RWPE1 (cell line): ENCODE measurements at regions not wholly inside any gene's neighbourhood (a gene's known extent, or its start where the extent isn't known, plus 50 kb on each side); places are given as distances from the start of the nearest gene placed in this dataset.

ENCODE experiments used
- CTCF ChIA-PET: fragments of 350-600 bp; sonication (Branson Sonifier 250); formaldehyde crosslinking; extraction: SDS; loops from one replicate; lab custom pipeline; 2021; lab: Yijun Ruan, JAX
- POLR2A ChIA-PET: fragments of 400-600 bp; formaldehyde crosslinking; extraction: SDS; loops from one replicate; lab custom pipeline; 2020; ENCODE audit warnings: antibody characterized with exemption; ENCODE audit not compliant: low non-redundant PET; lab: Yijun Ruan, JAX
- DNase-seq: peaks from one replicate; pipeline ENCODE4 v3.0.0; 2012; ENCODE audit warnings: low spot score
- H3K27ac ChIP-seq: fragments of 450-650 bp; 2 replicates; pipeline ENCODE4 v1.5.1; 2017
- TF ChIP-seq, protein P1 (sequence below): fragments of 450-650 bp; conservative IDR thresholded peaks from 2 replicates; pipeline ENCODE4 v1.5.1; 2017; ENCODE audit warnings: low read depth, mild to moderate bottlenecking

DNA sequence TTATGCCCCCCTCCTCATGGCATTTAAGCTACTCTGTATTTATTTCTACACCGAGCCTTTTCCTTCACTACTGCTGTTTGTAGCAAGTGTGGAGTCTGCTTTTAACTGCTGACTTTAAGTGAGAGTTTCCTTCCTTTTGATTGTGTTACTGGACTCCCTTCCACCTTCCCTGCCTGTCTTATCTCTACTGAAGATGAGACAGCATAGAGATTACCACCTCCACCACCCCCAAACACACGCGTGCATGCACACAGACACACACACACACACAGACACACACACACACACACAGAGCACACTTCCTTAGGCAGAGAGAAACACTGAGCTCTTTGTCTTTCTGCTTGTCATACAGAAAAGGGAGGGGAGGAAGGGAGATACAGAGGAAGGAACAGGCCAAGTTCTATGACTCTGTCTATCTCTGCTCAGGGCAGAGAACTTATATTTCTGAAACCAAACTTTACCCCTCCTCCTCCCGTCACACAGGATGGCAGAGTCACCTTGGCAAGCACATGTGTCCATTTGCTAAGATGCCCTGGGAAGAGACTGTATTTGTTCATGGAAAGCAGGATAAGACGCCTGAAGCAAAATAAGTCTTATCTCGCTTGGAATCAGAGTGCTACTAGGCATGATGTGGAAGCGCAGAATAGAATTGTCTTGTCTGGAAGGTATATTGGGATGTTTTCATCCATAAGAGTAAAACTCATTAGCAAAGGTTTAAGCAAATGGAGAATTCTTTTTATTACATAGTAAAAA is 81.8 kb upstream of the CAV2 start:
- TF ChIP-seq, protein P1, sequence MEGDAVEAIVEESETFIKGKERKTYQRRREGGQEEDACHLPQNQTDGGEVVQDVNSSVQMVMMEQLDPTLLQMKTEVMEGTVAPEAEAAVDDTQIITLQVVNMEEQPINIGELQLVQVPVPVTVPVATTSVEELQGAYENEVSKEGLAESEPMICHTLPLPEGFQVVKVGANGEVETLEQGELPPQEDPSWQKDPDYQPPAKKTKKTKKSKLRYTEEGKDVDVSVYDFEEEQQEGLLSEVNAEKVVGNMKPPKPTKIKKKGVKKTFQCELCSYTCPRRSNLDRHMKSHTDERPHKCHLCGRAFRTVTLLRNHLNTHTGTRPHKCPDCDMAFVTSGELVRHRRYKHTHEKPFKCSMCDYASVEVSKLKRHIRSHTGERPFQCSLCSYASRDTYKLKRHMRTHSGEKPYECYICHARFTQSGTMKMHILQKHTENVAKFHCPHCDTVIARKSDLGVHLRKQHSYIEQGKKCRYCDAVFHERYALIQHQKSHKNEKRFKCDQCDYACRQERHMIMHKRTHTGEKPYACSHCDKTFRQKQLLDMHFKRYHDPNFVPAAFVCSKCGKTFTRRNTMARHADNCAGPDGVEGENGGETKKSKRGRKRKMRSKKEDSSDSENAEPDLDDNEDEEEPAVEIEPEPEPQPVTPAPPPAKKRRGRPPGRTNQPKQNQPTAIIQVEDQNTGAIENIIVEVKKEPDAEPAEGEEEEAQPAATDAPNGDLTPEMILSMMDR, result no peak
- no peak overlapping the region for H3K27ac ChIP-seq
- no peak for DNase-seq
- CTCF ChIA-PET, result no interaction called here
- POLR2A ChIA-PET, result no interaction called here

DNA sequence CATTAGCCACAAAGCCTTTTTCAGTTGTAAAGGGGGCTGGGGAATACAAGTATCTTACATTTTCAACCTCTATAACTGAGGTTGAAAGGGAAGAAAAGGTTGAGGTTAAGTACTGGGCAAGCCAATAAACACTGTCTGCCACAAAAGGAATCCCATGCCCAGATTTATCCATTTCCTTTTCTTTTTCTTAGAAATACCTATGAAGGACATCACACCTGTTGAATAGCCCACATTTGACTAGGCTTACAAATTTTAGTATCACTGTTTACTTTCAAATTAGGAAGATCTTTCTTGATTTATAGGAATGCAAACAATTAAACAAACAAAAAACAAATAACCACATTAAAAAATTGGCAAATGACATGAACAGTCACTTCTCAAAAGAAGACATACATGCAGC is 81.0 kb upstream of the CAV2 start:
- no peak overlapping the region for H3K27ac ChIP-seq
- DNase-seq, result no peak
- CTCF ChIA-PET, result no interaction called here
- POLR2A ChIA-PET, result no interaction called here
- TF ChIP-seq, protein P1, result no peak

DNA sequence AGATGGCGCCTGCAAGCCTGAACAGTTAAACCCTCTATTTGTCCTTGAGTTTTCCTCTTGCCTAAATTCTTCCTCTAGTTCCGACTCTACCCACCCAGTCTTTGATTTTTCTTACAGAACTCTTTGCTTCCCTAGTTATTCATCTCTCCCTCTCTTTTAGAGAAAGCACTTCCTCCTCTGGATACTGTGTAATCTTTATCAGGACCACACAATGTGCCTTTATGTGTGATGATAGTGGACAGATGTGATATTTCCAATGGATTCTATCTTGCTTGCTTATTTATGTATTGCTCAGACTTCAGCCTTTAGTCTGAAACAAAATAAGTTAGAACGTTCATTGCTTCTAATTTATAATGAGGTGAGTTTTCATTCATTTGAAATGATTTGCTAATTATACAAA is 79.5 kb upstream of the CAV2 start:
- no peak for DNase-seq
- ChIA-PET POLR2A (no interaction called here), CTCF (no interaction called here)
- H3K27ac ChIP-seq, result no peak overlapping the region
- TF ChIP-seq, protein P1, result no peak

DNA sequence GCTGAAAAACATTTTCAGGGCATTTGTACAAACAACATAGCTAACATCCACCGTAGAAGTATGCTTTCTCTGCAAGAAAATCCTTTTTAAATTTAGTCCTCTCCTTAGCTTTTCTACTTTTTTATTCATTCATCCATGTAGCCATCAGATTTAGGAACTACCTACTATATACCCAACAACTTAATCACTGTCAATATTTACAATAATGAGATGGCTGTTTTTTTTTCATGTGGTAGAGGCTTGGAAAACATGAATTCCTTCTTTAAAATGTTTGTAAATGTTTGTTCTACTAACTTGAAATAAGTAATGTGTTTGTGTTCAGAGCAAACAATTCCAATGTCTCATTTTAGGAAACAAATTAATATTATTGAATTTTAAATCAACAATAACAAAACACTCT is 78.2 kb upstream of the CAV2 start:
- TF ChIP-seq, protein P1, result no peak
- POLR2A ChIA-PET, result no interaction called here
- no peak for DNase-seq
- CTCF ChIA-PET, result interaction anchor here (0.6 kb wide), 1 partner anchor 73 kb away, joined by 3 read pairs; no protein-coding TSS in a partner anchor
- no peak overlapping the region for H3K27ac ChIP-seq

GRCh38 chr7:116422683-116423082 is 76.9 kb upstream of the CAV2 start:
- H3K27ac ChIP-seq, result no peak overlapping the region
- ChIA-PET POLR2A (no interaction called here), CTCF (interaction anchor here (0.7 kb wide), 1 partner anchor 21 kb away, joined by 3 read pairs; no protein-coding TSS in a partner anchor)
- DNase-seq, result no peak
- TF ChIP-seq, protein P1, result no peak

GRCh38 chr7:116423499-116423898 is 76.0 kb upstream of the CAV2 start:
- TF ChIP-seq, protein P1, result no peak
- POLR2A ChIA-PET, result no interaction called here
- CTCF ChIA-PET, result no interaction called here
- H3K27ac ChIP-seq, result no peak overlapping the region
- DNase-seq, result no peak
